ENCODE measurements at regions not wholly inside any gene's neighbourhood (a gene's known extent, or its start where the extent isn't known, plus 50 kb on each side); places are given as distances from the start of the nearest gene placed in this dataset.

DNA sequence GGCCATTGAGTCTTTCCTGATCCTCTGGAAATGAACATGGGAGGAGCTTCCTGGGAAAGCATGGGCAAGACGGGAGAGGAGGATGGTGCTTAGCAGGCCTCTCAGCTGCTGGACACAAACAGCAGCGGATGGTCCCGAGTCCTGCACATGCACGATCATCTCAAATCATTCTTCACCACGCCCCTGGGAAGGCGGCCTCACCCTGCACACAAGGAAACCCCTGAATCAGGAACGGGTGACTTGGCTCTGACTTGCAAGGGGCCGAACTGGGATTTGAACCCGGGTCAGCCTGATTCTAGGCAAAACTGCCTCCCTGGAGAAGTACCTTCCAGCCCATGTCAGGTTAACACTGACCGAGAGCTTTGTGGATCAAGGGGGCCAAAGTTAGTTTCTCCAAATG lies 134.8 kb upstream of the WNT4 start (continued):
- TF ChIP-seq, protein P1, sequence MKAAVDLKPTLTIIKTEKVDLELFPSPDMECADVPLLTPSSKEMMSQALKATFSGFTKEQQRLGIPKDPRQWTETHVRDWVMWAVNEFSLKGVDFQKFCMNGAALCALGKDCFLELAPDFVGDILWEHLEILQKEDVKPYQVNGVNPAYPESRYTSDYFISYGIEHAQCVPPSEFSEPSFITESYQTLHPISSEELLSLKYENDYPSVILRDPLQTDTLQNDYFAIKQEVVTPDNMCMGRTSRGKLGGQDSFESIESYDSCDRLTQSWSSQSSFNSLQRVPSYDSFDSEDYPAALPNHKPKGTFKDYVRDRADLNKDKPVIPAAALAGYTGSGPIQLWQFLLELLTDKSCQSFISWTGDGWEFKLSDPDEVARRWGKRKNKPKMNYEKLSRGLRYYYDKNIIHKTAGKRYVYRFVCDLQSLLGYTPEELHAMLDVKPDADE (IDR thresholded peaks at IDR 0.05): no peak
- no peak for TF ChIP-seq ZNF331 (CRISPR knock-in tag; IDR thresholded peaks at IDR 0.05; ENCODE audit: low read depth)

DNA sequence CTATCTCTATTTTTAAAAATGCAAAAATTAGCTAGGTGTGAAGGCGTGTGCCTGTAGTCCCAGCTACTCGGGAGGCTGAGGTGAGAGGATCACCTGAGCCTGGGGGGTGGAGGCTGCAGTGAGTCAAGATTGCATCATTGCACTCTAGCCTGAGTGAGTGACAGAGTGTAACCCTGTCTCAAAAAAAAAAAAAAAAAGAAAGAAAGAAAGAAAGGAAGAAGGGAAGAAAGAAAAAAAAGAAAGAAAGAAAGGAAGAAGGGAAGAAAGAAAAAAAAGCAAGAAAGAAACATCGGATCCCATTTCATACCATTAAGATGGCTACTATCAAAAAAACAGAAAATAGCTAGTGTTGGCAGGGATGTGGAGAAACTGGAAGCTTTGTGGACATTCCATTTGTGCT lies 136.8 kb upstream of the WNT4 start:
- no peaks in the 10 kb centered on the region for H3F3A ChIP-seq (replicated peaks; ENCODE audit: low read depth)
- H3K27ac ChIP-seq (ENCODE audit: low read depth): no peak overlapping the region
- H3K4me3 ChIP-seq: no peak overlapping the region
- no peaks in the 10 kb centered on the region for H3K36me3 ChIP-seq (ENCODE audit: insufficient read depth)
- H3K36me3 Mint-ChIP-seq (ENCODE audit: low read depth): no peaks in the 10 kb centered on the region; the same call in 2 of the 3 replicates
- no peaks in the 10 kb centered on the region for H3K9me2 ChIP-seq (ENCODE audit: insufficient read depth)
- H3K4me2 ChIP-seq: no peak overlapping the region
- no peaks in the 10 kb centered on the region for H3K27me3 ChIP-seq (ENCODE audit: insufficient read depth)
- H4K20me1 ChIP-seq (replicated peaks; ENCODE audit: insufficient read depth): no peaks in the 10 kb centered on the region
- H3K9me3 Mint-ChIP-seq: peaks cover 6% of the 10 kb centered on the region
- H3K79me2 ChIP-seq (replicated peaks; ENCODE audit: insufficient read depth): no peaks in the 10 kb centered on the region
- 0 out of 2 replicates have a peak, but pooled peaks cover 4% of the 10 kb centered on the region for H3K4me1 ChIP-seq (ENCODE audit: insufficient read depth)
- no peak overlapping the region for H3K4me3 Mint-ChIP-seq
- no peak overlapping the region for H2AFZ ChIP-seq
- peaks cover 17% of the 10 kb centered on the region for H3K27me3 Mint-ChIP-seq (ENCODE audit: insufficient read depth, low read depth, poor library complexity)
- no peak for ATAC-seq
- H3K27ac Mint-ChIP-seq: no peak overlapping the region
- TF ChIP-seq EZH2phosphoT487 (IDR thresholded peaks at IDR 0.05; ENCODE audit: unreplicated experiment) (no peak), ZNF114 (CRISPR knock-in tag; IDR thresholded peaks at IDR 0.05) (no peak), ZNF331 (CRISPR knock-in tag; IDR thresholded peaks at IDR 0.05; ENCODE audit: low read depth) (no peak), STAT1 (IDR thresholded peaks at IDR 0.05; ENCODE audit: unreplicated experiment) (no peak), CREB1 (CRISPR knock-in tag; IDR thresholded peaks at IDR 0.05; ENCODE audit: low read depth) (no peak), JUNB (IDR thresholded peaks at IDR 0.05; ENCODE audit: unreplicated experiment) (no peak), NANOG (IDR thresholded peaks at IDR 0.05; ENCODE audit: borderline replicate concordance) (no peak)
- TF ChIP-seq, protein P2, sequence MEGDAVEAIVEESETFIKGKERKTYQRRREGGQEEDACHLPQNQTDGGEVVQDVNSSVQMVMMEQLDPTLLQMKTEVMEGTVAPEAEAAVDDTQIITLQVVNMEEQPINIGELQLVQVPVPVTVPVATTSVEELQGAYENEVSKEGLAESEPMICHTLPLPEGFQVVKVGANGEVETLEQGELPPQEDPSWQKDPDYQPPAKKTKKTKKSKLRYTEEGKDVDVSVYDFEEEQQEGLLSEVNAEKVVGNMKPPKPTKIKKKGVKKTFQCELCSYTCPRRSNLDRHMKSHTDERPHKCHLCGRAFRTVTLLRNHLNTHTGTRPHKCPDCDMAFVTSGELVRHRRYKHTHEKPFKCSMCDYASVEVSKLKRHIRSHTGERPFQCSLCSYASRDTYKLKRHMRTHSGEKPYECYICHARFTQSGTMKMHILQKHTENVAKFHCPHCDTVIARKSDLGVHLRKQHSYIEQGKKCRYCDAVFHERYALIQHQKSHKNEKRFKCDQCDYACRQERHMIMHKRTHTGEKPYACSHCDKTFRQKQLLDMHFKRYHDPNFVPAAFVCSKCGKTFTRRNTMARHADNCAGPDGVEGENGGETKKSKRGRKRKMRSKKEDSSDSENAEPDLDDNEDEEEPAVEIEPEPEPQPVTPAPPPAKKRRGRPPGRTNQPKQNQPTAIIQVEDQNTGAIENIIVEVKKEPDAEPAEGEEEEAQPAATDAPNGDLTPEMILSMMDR (conservative IDR thresholded peaks at IDR 0.05; ENCODE audit: low read depth in 2 of 2): no peak
- TF ChIP-seq, protein P1 (IDR thresholded peaks at IDR 0.05): no peak
- peaks cover 10% of the 10 kb centered on the region; the same call in 2 of the 3 replicates for H3K4me1 Mint-ChIP-seq
- DNase-seq (ENCODE audit: low spot score): no peak

DNA sequence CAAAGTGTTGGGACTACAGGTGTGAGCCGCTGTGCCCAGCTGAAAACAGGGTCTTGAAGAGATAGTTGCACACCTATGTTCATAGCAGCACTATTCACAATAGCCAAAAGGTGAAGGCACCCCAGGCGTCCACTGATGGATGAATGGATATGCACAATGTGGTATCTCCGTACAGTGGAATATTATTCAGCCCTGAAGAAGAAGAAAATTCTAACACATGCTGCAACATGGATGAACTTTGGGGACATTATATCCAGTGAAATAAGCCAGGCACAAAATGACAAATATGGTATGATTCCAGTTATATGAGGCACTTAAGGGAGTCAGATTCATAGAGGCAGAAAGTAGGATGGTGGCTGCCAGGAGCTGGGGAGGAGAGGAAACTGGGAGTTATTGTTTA lies 137.6 kb upstream of the WNT4 start:
- Histone ChIP-seq H3K4me1 (ENCODE audit: insufficient read depth) (0 out of 2 replicates have a peak, but pooled peaks cover 2% of the 10 kb centered on the region), H3K36me3 (ENCODE audit: insufficient read depth) (no peaks in the 10 kb centered on the region), H3K79me2 (replicated peaks; ENCODE audit: insufficient read depth) (no peaks in the 10 kb centered on the region), H2AFZ (no peak overlapping the region), H3K4me2 (no peak overlapping the region), H4K20me1 (replicated peaks; ENCODE audit: insufficient read depth) (no peaks in the 10 kb centered on the region), H3K27ac (ENCODE audit: low read depth) (no peak overlapping the region), H3K27me3 (ENCODE audit: insufficient read depth) (no peaks in the 10 kb centered on the region), H3F3A (replicated peaks; ENCODE audit: low read depth) (no peaks in the 10 kb centered on the region), H3K4me3 (no peak overlapping the region), H3K9me2 (ENCODE audit: insufficient read depth) (no peaks in the 10 kb centered on the region)
- ATAC-seq: no peak
- H3K9me3 Mint-ChIP-seq: peaks cover 6% of the 10 kb centered on the region
- DNase-seq (ENCODE audit: low spot score): no peak
- H3K27me3 Mint-ChIP-seq (ENCODE audit: insufficient read depth, low read depth, poor library complexity): peaks cover 12% of the 10 kb centered on the region
- H3K4me1 Mint-ChIP-seq: peaks cover 2% of the 10 kb centered on the region; the same call in 2 of the 3 replicates
- H3K27ac Mint-ChIP-seq: no peak overlapping the region
- no peak overlapping the region; the same call in 2 of the 3 replicates for H3K4me3 Mint-ChIP-seq
- no peaks in the 10 kb centered on the region; the same call in 2 of the 3 replicates for H3K36me3 Mint-ChIP-seq (ENCODE audit: low read depth)
- TF ChIP-seq EZH2phosphoT487 (IDR thresholded peaks at IDR 0.05; ENCODE audit: unreplicated experiment) (no peak), STAT1 (IDR thresholded peaks at IDR 0.05; ENCODE audit: unreplicated experiment) (no peak), ZNF114 (CRISPR knock-in tag; IDR thresholded peaks at IDR 0.05) (no peak), JUNB (IDR thresholded peaks at IDR 0.05; ENCODE audit: unreplicated experiment) (no peak)
- TF ChIP-seq, protein P3, sequence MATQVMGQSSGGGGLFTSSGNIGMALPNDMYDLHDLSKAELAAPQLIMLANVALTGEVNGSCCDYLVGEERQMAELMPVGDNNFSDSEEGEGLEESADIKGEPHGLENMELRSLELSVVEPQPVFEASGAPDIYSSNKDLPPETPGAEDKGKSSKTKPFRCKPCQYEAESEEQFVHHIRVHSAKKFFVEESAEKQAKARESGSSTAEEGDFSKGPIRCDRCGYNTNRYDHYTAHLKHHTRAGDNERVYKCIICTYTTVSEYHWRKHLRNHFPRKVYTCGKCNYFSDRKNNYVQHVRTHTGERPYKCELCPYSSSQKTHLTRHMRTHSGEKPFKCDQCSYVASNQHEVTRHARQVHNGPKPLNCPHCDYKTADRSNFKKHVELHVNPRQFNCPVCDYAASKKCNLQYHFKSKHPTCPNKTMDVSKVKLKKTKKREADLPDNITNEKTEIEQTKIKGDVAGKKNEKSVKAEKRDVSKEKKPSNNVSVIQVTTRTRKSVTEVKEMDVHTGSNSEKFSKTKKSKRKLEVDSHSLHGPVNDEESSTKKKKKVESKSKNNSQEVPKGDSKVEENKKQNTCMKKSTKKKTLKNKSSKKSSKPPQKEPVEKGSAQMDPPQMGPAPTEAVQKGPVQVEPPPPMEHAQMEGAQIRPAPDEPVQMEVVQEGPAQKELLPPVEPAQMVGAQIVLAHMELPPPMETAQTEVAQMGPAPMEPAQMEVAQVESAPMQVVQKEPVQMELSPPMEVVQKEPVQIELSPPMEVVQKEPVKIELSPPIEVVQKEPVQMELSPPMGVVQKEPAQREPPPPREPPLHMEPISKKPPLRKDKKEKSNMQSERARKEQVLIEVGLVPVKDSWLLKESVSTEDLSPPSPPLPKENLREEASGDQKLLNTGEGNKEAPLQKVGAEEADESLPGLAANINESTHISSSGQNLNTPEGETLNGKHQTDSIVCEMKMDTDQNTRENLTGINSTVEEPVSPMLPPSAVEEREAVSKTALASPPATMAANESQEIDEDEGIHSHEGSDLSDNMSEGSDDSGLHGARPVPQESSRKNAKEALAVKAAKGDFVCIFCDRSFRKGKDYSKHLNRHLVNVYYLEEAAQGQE (IDR thresholded peaks at IDR 0.05; ENCODE audit: unreplicated experiment): no peak
- TF ChIP-seq, protein P2 (conservative IDR thresholded peaks at IDR 0.05; ENCODE audit: low read depth in 2 of 2): no peak
